ENCODE measurements at regions not wholly inside any gene's neighbourhood (a gene's known extent, or its start where the extent isn't known, plus 50 kb on each side); places are given as distances from the start of the nearest gene placed in this dataset.

- TF ChIP-seq TP53 (CRISPR knock-in tag; IDR thresholded peaks at IDR 0.05) = no peak
- no peak for TF ChIP-seq GABPB1 (CRISPR knock-in tag; IDR thresholded peaks at IDR 0.05)
- no peak for TF ChIP-seq PRRX2 (CRISPR knock-in tag; IDR thresholded peaks at IDR 0.05)
- TF ChIP-seq ZNF423 (CRISPR knock-in tag; IDR thresholded peaks at IDR 0.05) = no peak
Observed at GRCh38 chr13:111648885-111649284, 328.4 kb downstream of the TEX29 start.

Measured in WTC11 (cell line).